ENCODE measurements at regions not wholly inside any gene's neighbourhood (a gene's known extent, or its start where the extent isn't known, plus 50 kb on each side); places are given as distances from the start of the nearest gene placed in this dataset.

DNA sequence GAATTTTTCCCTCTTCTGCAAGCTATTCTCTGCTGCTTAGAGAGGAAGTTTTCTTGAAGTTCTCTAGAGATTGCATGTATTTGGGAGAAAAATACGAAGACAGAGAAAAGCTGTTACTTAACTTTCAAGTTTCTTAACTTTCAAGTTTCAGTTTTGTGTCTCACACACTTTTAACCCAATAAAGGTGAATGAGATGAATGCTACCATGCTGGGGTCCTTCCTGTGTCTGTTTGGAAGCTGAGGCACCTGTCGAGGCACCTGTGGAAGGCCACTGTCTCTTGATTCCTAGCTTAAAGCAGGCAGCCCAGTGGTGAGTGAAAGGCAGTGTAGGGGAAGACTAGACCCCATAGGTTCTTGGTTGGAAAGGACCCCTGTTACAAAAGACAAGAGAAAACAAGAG lies 372.8 kb upstream of the JARID2 start:
- Histone ChIP-seq H3K27ac (ENCODE audit: low read depth, low read length) (no peak overlapping the region), H2AFZ (ENCODE audit: low read depth, low read length, severe bottlenecking) (no peak overlapping the region), H3K27me3 (ENCODE audit: low read length) (no peaks in the 10 kb centered on the region), H3K79me2 (ENCODE audit: insufficient read depth, low read length) (no peaks in the 10 kb centered on the region), H4K20me1 (ENCODE audit: low read depth, low read length) (no peaks in the 10 kb centered on the region), H3K9me2 (replicated peaks; ENCODE audit: insufficient read depth, low read length) (no peaks in the 10 kb centered on the region), H3K36me3 (ENCODE audit: low read length) (no peaks in the 10 kb centered on the region), H3K9me3 (ENCODE audit: insufficient read depth, low read length) (no peaks in the 10 kb centered on the region), H3F3A (ENCODE audit: insufficient read depth) (no peaks in the 10 kb centered on the region), H3K4me3 (ENCODE audit: insufficient read depth, low read length, poor library complexity, severe bottlenecking) (no peak overlapping the region), H3K4me2 (ENCODE audit: low read depth, low read length, poor library complexity, severe bottlenecking) (no peak overlapping the region), H3K9ac (ENCODE audit: low read length) (no peak overlapping the region)
- TF ChIP-seq EZH2phosphoT487 (conservative IDR thresholded peaks at IDR 0.05; ENCODE audit: low read length), result no peak
- no peak for TF ChIP-seq CTCF (IDR thresholded peaks at IDR 0.05; ENCODE audit: insufficient read depth, low read length, poor library complexity, severe bottlenecking)

- Histone ChIP-seq H3F3A (ENCODE audit: insufficient read depth) (no peaks in the 10 kb centered on the region), H3K4me3 (ENCODE audit: insufficient read depth, low read length, poor library complexity, severe bottlenecking) (no peak overlapping the region), H4K20me1 (ENCODE audit: low read depth, low read length) (no peaks in the 10 kb centered on the region), H3K27me3 (ENCODE audit: low read length) (no peaks in the 10 kb centered on the region), H3K4me2 (ENCODE audit: low read depth, low read length, poor library complexity, severe bottlenecking) (no peak overlapping the region), H3K9me3 (ENCODE audit: insufficient read depth, low read length) (no peaks in the 10 kb centered on the region), H3K36me3 (ENCODE audit: low read length) (no peaks in the 10 kb centered on the region), H3K9me2 (replicated peaks; ENCODE audit: insufficient read depth, low read length) (no peaks in the 10 kb centered on the region), H3K9ac (ENCODE audit: low read length) (no peak overlapping the region), H2AFZ (ENCODE audit: low read depth, low read length, severe bottlenecking) (no peak overlapping the region), H3K79me2 (ENCODE audit: insufficient read depth, low read length) (no peaks in the 10 kb centered on the region), H3K27ac (ENCODE audit: low read depth, low read length) (no peak overlapping the region)
- TF ChIP-seq EZH2phosphoT487 (conservative IDR thresholded peaks at IDR 0.05; ENCODE audit: low read length), result no peak
- TF ChIP-seq CTCF (IDR thresholded peaks at IDR 0.05; ENCODE audit: insufficient read depth, low read length, poor library complexity, severe bottlenecking), result no peak
These were observed 372.0 kb upstream of the JARID2 start for GRCh38 chr6:14873781-14874441.

DNA sequence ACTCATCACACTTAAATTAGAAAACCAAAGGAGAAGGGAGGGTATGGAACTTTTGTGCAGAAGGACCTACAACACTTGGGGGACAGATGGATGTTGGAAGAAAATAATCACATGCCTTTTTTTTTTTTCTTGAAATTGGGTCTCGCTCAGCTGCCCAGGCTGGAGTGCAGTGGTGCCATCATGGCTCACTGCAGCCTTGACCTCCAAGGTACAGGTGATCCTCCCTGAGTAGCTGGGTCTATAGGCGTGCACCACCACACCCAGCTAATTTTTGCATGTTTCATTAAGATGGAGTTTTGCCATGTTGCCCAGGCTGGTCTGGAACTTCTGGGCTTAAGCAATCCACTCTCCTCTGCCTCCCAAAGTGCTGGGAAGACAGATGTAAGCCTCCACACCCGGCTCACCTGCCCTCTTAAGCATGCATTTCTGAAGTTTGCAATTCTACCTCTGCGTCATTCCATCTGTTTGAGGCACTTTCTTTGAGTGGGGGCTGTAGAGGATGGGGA lies 370.8 kb upstream of the JARID2 start:
- no peaks in the 10 kb centered on the region for H3K9me3 ChIP-seq (ENCODE audit: insufficient read depth, low read length)
- H3K79me2 ChIP-seq (ENCODE audit: insufficient read depth, low read length), result no peaks in the 10 kb centered on the region
- no peak overlapping the region for H3K4me3 ChIP-seq (ENCODE audit: insufficient read depth, low read length, poor library complexity, severe bottlenecking)
- no peaks in the 10 kb centered on the region for H3K36me3 ChIP-seq (ENCODE audit: low read length)
- H3K4me2 ChIP-seq (ENCODE audit: low read depth, low read length, poor library complexity, severe bottlenecking), result no peak overlapping the region
- TF ChIP-seq CTCF (IDR thresholded peaks at IDR 0.05; ENCODE audit: insufficient read depth, low read length, poor library complexity, severe bottlenecking), result no peak
- no peak for TF ChIP-seq EZH2phosphoT487 (conservative IDR thresholded peaks at IDR 0.05; ENCODE audit: low read length)
- no peak overlapping the region for H2AFZ ChIP-seq (ENCODE audit: low read depth, low read length, severe bottlenecking)
- H3K9me2 ChIP-seq (replicated peaks; ENCODE audit: insufficient read depth, low read length), result no peaks in the 10 kb centered on the region
- no peaks in the 10 kb centered on the region for H3K27me3 ChIP-seq (ENCODE audit: low read length)
- no peaks in the 10 kb centered on the region for H3F3A ChIP-seq (ENCODE audit: insufficient read depth)
- no peaks in the 10 kb centered on the region for H4K20me1 ChIP-seq (ENCODE audit: low read depth, low read length)
- no peak overlapping the region for H3K9ac ChIP-seq (ENCODE audit: low read length)
- no peak overlapping the region for H3K27ac ChIP-seq (ENCODE audit: low read depth, low read length)
